ENCODE measurements at regions not wholly inside any gene's neighbourhood (a gene's known extent, or its start where the extent isn't known, plus 50 kb on each side); places are given as distances from the start of the nearest gene placed in this dataset.
"Not testable (repeated sequence)": the region's sequence is repeated elsewhere in the genome, so short reads cannot be mapped to it uniquely, and the experiment has no call there.

GRCh38 chr1:10950316-10951172, 61.9 kb upstream of the TARDBP start:
- ChIA-PET POLR2A (no interaction called here), CTCF (interaction anchor here (1.7 kb wide), 1 partner anchor 8 kb away, joined by 11 read pairs; no protein-coding TSS in a partner anchor)
- no peak for TF ChIP-seq MAX (IDR thresholded peaks at IDR 0.05; ENCODE audit: insufficient read depth, insufficient read length)
- no peak for TF ChIP-seq CTCF (IDR thresholded peaks at IDR 0.05; ENCODE audit: extremely low read depth in 1 of 2, insufficient read depth in 1 of 2, low read depth in 1 of 2, low read length in 2 of 2)
- no peak for TF ChIP-seq GATA2 (IDR thresholded peaks at IDR 0.05; ENCODE audit: insufficient read depth, insufficient read length, low read depth, low read length)
- TF ChIP-seq POLR2A (IDR thresholded peaks at IDR 0.05; ENCODE audit: low read depth, low read length), result no peak
- no peak for TF ChIP-seq JUN (IDR thresholded peaks at IDR 0.05; ENCODE audit: borderline replicate concordance, insufficient read depth, insufficient read length, low read depth)
- TF ChIP-seq POLR2AphosphoS5 (IDR thresholded peaks at IDR 0.05; ENCODE audit: insufficient read depth, low read depth, low read length), result no peak
- no peak for TF ChIP-seq FOS (IDR thresholded peaks at IDR 0.05; ENCODE audit: borderline replicate concordance, insufficient read depth, low read length)
- no peaks in the 10 kb centered on the region for H3K79me2 ChIP-seq (ENCODE audit: control insufficient read depth, insufficient read depth, low read length)
- no peaks in the 10 kb centered on the region for H3K9me3 ChIP-seq (replicated peaks; ENCODE audit: control insufficient read depth, insufficient read depth, low read length)
- FAIRE-seq (no peak), DNase-seq (ENCODE audit: low read depth, low spot score) (no peak)
- no peak overlapping the region for H3K9ac ChIP-seq (replicated peaks; ENCODE audit: extremely low read depth, insufficient read depth, low read length)
- H3K36me3 ChIP-seq (ENCODE audit: control insufficient read depth in 2 of 2, extremely low read depth in 1 of 2, insufficient read depth in 2 of 2, low read length in 2 of 2), result no peaks in the 10 kb centered on the region
- no peak overlapping the region for H3K4me2 ChIP-seq (ENCODE audit: insufficient read depth, low read length)
- no TSS peak for BruUV-seq (replicated peaks)
- no peaks in the 10 kb centered on the region for H3K4me1 ChIP-seq (ENCODE audit: control insufficient read depth, extremely low read depth, insufficient read depth, low read length)
- H4K20me1 ChIP-seq (replicated peaks; ENCODE audit: control insufficient read depth, extremely low read depth, insufficient read depth, low read length), result no peaks in the 10 kb centered on the region
- no peak overlapping the region for H3K4me3 ChIP-seq (replicated peaks in 1 of 3; ENCODE audit: insufficient read depth in 1 of 3, low read depth in 1 of 3, low read length in 3 of 3)
- H3K27ac ChIP-seq (ENCODE audit: insufficient read depth, low read depth, low read length), result no peak overlapping the region
- H3K9me1 ChIP-seq (replicated peaks; ENCODE audit: control insufficient read depth, extremely low read depth, insufficient read depth, low read length), result no peaks in the 10 kb centered on the region
- H2AFZ ChIP-seq (ENCODE audit: low read depth, low read length), result no peak overlapping the region
- dilution Hi-C loops (cut with MboI; ENCODE audit: extremely low pct_ligation_motif_present, low sequenced_read_pairs), result no loop called here
- intact Hi-C loops (cut with micrococcal nuclease), result no loop called here
- H3K27me3 ChIP-seq (ENCODE audit: control insufficient read depth in 2 of 2, insufficient read depth in 2 of 2, low read length in 2 of 2), result peaks cover 0 to 4% of the 10 kb centered on the region in 2 experiments

- H3K4me1 ChIP-seq (ENCODE audit: control insufficient read depth, extremely low read depth, insufficient read depth, low read length); H3K79me2 ChIP-seq (ENCODE audit: control insufficient read depth, insufficient read depth, low read length); DNase-seq (ENCODE audit: low read depth, low spot score); dilution Hi-C loops (cut with MboI; ENCODE audit: extremely low pct_ligation_motif_present, low sequenced_read_pairs); H3K4me3 ChIP-seq (replicated peaks in 1 of 3; ENCODE audit: insufficient read depth in 1 of 3, low read depth in 1 of 3, low read length in 3 of 3); intact Hi-C loops (cut with micrococcal nuclease); BruUV-seq (replicated peaks); H3K36me3 ChIP-seq (ENCODE audit: control insufficient read depth in 2 of 2, extremely low read depth in 1 of 2, insufficient read depth in 2 of 2, low read length in 2 of 2); H3K4me2 ChIP-seq (ENCODE audit: insufficient read depth, low read length); H3K27me3 ChIP-seq (ENCODE audit: control insufficient read depth in 2 of 2, insufficient read depth in 2 of 2, low read length in 2 of 2); H3K27ac ChIP-seq (ENCODE audit: insufficient read depth, low read depth, low read length); FAIRE-seq; POLR2A ChIA-PET; H3K9me1 ChIP-seq (replicated peaks; ENCODE audit: control insufficient read depth, extremely low read depth, insufficient read depth, low read length); H4K20me1 ChIP-seq (replicated peaks; ENCODE audit: control insufficient read depth, extremely low read depth, insufficient read depth, low read length); H3K9ac ChIP-seq (replicated peaks; ENCODE audit: extremely low read depth, insufficient read depth, low read length); H2AFZ ChIP-seq (ENCODE audit: low read depth, low read length); H3K9me3 ChIP-seq (replicated peaks; ENCODE audit: control insufficient read depth, insufficient read depth, low read length): not testable (repeated sequence)
- CTCF ChIA-PET, result interaction anchor here (1.7 kb wide), 1 partner anchor 9 kb away, joined by 11 read pairs; no protein-coding TSS in a partner anchor
Observed at GRCh38 chr1:10951298-10951697, 61.2 kb upstream of the TARDBP start.
